ENCODE measurements at regions not wholly inside any gene's neighbourhood (a gene's known extent, or its start where the extent isn't known, plus 50 kb on each side); places are given as distances from the start of the nearest gene placed in this dataset.

DNA sequence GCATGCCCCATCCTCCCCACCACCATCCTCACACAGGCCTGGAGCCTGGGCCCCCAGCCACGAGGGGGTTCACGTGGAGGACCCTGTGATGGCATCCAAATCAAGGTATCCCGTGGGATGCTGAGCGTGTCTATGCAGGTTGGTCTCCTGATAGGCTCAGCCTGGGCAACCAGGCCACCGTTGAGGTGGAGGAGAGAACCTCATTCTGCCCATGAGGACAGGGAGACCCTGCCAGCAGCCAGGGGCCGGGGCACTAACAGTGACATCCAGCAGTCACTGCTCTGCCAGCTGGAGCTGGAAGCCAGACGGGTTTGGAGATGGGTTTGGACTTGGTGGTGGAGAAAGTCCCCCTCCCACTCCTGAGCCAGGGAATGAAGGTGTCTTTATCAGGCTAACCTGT lies 582.8 kb downstream of the MATN1 start:
- no peak overlapping the region for H3K27ac ChIP-seq (ENCODE audit: low read length)
- H3K4me2 ChIP-seq (ENCODE audit: low read length) = no peak overlapping the region
- H3K4me3 ChIP-seq (ENCODE audit: low read length) = no peak overlapping the region
- no peaks in the 10 kb centered on the region for H3K9me2 ChIP-seq (ENCODE audit: insufficient read depth, low read length)
- H4K20me1 ChIP-seq (ENCODE audit: insufficient read depth) = no peaks in the 10 kb centered on the region
- no peaks in the 10 kb centered on the region for H3K36me3 ChIP-seq (ENCODE audit: insufficient read depth, low read length)
- TF ChIP-seq, protein P1, sequence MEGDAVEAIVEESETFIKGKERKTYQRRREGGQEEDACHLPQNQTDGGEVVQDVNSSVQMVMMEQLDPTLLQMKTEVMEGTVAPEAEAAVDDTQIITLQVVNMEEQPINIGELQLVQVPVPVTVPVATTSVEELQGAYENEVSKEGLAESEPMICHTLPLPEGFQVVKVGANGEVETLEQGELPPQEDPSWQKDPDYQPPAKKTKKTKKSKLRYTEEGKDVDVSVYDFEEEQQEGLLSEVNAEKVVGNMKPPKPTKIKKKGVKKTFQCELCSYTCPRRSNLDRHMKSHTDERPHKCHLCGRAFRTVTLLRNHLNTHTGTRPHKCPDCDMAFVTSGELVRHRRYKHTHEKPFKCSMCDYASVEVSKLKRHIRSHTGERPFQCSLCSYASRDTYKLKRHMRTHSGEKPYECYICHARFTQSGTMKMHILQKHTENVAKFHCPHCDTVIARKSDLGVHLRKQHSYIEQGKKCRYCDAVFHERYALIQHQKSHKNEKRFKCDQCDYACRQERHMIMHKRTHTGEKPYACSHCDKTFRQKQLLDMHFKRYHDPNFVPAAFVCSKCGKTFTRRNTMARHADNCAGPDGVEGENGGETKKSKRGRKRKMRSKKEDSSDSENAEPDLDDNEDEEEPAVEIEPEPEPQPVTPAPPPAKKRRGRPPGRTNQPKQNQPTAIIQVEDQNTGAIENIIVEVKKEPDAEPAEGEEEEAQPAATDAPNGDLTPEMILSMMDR (IDR thresholded peaks at IDR 0.05; ENCODE audit: poor library complexity, severe bottlenecking) = no peak
- TF ChIP-seq, protein P2, sequence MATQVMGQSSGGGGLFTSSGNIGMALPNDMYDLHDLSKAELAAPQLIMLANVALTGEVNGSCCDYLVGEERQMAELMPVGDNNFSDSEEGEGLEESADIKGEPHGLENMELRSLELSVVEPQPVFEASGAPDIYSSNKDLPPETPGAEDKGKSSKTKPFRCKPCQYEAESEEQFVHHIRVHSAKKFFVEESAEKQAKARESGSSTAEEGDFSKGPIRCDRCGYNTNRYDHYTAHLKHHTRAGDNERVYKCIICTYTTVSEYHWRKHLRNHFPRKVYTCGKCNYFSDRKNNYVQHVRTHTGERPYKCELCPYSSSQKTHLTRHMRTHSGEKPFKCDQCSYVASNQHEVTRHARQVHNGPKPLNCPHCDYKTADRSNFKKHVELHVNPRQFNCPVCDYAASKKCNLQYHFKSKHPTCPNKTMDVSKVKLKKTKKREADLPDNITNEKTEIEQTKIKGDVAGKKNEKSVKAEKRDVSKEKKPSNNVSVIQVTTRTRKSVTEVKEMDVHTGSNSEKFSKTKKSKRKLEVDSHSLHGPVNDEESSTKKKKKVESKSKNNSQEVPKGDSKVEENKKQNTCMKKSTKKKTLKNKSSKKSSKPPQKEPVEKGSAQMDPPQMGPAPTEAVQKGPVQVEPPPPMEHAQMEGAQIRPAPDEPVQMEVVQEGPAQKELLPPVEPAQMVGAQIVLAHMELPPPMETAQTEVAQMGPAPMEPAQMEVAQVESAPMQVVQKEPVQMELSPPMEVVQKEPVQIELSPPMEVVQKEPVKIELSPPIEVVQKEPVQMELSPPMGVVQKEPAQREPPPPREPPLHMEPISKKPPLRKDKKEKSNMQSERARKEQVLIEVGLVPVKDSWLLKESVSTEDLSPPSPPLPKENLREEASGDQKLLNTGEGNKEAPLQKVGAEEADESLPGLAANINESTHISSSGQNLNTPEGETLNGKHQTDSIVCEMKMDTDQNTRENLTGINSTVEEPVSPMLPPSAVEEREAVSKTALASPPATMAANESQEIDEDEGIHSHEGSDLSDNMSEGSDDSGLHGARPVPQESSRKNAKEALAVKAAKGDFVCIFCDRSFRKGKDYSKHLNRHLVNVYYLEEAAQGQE (IDR thresholded peaks at IDR 0.05; ENCODE audit: borderline replicate concordance) = no peak
- TF ChIP-seq SMC3 (conservative IDR thresholded peaks at IDR 0.05; ENCODE audit: poor library complexity) (no peak), EP300 (conservative IDR thresholded peaks at IDR 0.05; ENCODE audit: poor library complexity, severe bottlenecking) (no peak), EZH2 (IDR thresholded peaks at IDR 0.05; ENCODE audit: borderline replicate concordance, insufficient read depth, low read length, poor library complexity, severe bottlenecking) (no peak), TAF1 (IDR thresholded peaks at IDR 0.05; ENCODE audit: low read depth) (no peak), MXI1 (conservative IDR thresholded peaks at IDR 0.05; ENCODE audit: poor library complexity, severe bottlenecking) (no peak), POLR2AphosphoS5 (IDR thresholded peaks at IDR 0.05) (no peak), RAD21 (conservative IDR thresholded peaks at IDR 0.05) (no peak)
- H3K9me3 ChIP-seq (ENCODE audit: low read length) = no peaks in the 10 kb centered on the region
- H3F3A ChIP-seq (ENCODE audit: insufficient read depth, low read length, poor library complexity, severe bottlenecking) = no peaks in the 10 kb centered on the region
- no peaks in the 10 kb centered on the region for H3K79me2 ChIP-seq (replicated peaks; ENCODE audit: insufficient read depth, low read length)
- no peaks in the 10 kb centered on the region for H3K27me3 ChIP-seq (ENCODE audit: insufficient read depth, low read depth, low read length)
- H3K9ac ChIP-seq (ENCODE audit: low read length) = no peak overlapping the region
- H2AFZ ChIP-seq (ENCODE audit: low read depth, low read length) = no peak overlapping the region

DNA sequence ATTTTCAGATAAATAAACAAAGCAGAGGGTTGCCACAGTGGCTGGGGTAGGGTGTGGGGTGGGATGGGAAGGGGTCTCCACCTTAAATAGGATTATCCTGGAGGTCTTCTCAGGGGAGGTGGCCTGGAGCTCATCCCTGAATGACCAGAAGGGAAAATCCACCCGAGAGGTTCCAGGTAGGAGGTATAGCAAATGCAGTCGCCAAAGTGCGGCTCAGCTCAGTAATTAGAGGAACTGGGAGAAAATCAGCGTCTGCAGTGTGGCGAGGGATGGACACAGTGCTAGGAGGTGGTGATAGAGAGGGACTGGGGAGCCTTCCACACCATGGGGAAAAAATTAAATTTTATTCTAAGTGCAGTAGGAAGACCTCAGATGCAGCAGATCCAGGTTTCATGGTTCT lies 584.5 kb downstream of the MATN1 start:
- H3K9me2 ChIP-seq (ENCODE audit: insufficient read depth, low read length) = no peaks in the 10 kb centered on the region
- no peaks in the 10 kb centered on the region for H3K79me2 ChIP-seq (replicated peaks; ENCODE audit: insufficient read depth, low read length)
- no peak overlapping the region for H3K9ac ChIP-seq (ENCODE audit: low read length)
- H2AFZ ChIP-seq (ENCODE audit: low read depth, low read length) = no peak overlapping the region
- H3K27me3 ChIP-seq (ENCODE audit: insufficient read depth, low read depth, low read length) = no peaks in the 10 kb centered on the region
- no peak overlapping the region for H3K27ac ChIP-seq (ENCODE audit: low read length)
- H3K9me3 ChIP-seq (ENCODE audit: low read length) = no peaks in the 10 kb centered on the region
- no peak for TF ChIP-seq EZH2 (IDR thresholded peaks at IDR 0.05; ENCODE audit: borderline replicate concordance, insufficient read depth, low read length, poor library complexity, severe bottlenecking)
- TF ChIP-seq SMC3 (conservative IDR thresholded peaks at IDR 0.05; ENCODE audit: poor library complexity) = no peak
- no peak for TF ChIP-seq RAD21 (conservative IDR thresholded peaks at IDR 0.05)
- no peak for TF ChIP-seq POLR2AphosphoS5 (IDR thresholded peaks at IDR 0.05)
- TF ChIP-seq, protein P1 (IDR thresholded peaks at IDR 0.05; ENCODE audit: poor library complexity, severe bottlenecking) = no peak
- TF ChIP-seq, protein P2 (IDR thresholded peaks at IDR 0.05; ENCODE audit: borderline replicate concordance) = no peak
- no peak for TF ChIP-seq MXI1 (conservative IDR thresholded peaks at IDR 0.05; ENCODE audit: poor library complexity, severe bottlenecking)
- TF ChIP-seq TAF1 (IDR thresholded peaks at IDR 0.05; ENCODE audit: low read depth) = no peak
- no peak for TF ChIP-seq EP300 (conservative IDR thresholded peaks at IDR 0.05; ENCODE audit: poor library complexity, severe bottlenecking)
- H4K20me1 ChIP-seq (ENCODE audit: insufficient read depth) = no peaks in the 10 kb centered on the region
- no peak overlapping the region for H3K4me3 ChIP-seq (ENCODE audit: low read length)
- no peaks in the 10 kb centered on the region for H3K36me3 ChIP-seq (ENCODE audit: insufficient read depth, low read length)
- H3F3A ChIP-seq (ENCODE audit: insufficient read depth, low read length, poor library complexity, severe bottlenecking) = no peaks in the 10 kb centered on the region
- no peak overlapping the region for H3K4me2 ChIP-seq (ENCODE audit: low read length)

Measured in neural cell (in vitro differentiated cells).